ENCODE measurements at regions not wholly inside any gene's neighbourhood (a gene's known extent, or its start where the extent isn't known, plus 50 kb on each side); places are given as distances from the start of the nearest gene placed in this dataset.

DNA sequence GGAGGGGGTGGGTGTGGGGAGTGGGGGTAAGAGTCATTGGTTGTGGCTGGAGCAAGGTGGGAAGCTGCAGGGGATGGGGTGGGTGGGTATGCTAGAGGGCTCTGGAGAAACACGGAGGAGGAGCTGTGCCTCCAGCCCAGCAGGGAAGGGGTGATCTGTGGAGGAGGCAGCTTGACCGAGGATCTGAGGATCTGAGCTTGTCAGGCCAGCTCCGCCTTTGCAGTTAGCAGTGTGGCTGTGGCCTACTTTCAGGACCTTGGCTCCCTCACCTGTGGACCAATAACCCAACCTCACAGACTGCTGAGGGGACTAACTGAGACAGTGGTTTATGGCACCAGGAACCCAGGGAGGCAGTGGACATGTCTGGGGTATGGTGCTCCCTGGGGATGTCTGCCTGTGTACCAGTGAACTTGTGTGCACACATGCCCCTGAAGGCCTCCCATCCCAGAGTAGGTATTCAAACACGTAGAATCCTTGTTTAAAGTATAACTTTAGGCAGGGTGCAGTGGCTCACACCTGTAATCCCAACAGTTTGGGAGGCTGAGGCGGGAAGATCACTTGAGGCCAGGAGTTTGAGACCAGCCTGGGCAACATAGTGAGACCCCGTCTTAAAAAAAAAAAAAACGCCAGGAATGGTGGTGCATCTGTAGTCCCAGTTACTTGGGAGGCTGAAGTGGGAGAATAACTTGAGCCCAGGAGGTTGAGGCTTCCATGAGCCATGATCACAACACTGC is 52.5 kb upstream of the LINGO1 start:
- Mint-ChIP-seq H3K36me3 (ENCODE audit: low read depth) (no peaks in the 10 kb centered on the region), H3K9me3 (no peaks in the 10 kb centered on the region), H3K27me3 (peaks cover 6% of the 10 kb centered on the region), H3K27ac (no peak overlapping the region), H3K4me1 (peaks cover 4% of the 10 kb centered on the region), H3K4me3 (no peak overlapping the region)
- DNase-seq: no peak
- POLR2A ChIA-PET: no interaction called here
- CTCF ChIA-PET: no interaction called here

DNA sequence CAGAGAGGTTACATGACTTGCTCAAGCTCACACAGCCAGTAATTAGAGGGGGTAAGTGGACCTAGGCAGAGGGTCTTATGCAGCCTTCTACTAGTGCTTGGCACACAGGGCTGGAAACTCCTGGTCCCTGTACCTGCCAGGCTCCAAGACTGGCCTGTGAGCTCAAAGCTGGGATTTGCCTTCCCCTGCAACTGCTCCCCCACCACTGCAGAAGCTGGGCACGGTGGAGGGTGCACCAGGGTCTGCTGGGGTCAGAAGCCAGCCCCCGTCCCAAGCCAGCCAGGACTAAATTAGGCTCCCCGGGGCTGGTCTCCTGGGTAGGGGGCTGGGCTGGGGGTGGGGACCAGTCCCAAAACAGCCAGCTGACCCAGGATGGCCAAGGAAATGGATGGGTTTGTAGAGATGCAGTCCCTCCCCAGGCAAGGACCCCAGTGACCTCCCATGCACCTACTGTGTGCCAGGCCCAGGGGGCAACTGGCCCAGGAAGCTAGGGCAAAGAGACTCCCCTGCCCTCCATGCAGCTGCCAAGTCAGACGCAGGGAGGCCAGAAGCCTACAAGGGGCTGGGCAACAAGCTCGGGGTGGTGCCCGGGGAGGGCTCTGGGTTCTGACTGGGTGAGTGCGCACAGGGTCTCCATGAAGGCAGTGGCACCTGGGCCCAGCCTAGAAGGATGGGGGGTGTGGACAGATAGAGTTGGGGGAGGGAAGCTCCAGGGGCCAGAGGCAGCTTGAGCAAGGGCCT is 51.8 kb upstream of the LINGO1 start:
- Mint-ChIP-seq H3K4me1 (peaks cover 2% of the 10 kb centered on the region), H3K27ac (no peak overlapping the region), H3K9me3 (no peaks in the 10 kb centered on the region), H3K36me3 (ENCODE audit: low read depth) (no peaks in the 10 kb centered on the region), H3K27me3 (peaks cover 6% of the 10 kb centered on the region), H3K4me3 (no peak overlapping the region)
- CTCF ChIA-PET: no interaction called here
- DNase-seq: no peak
- POLR2A ChIA-PET: no interaction called here

DNA sequence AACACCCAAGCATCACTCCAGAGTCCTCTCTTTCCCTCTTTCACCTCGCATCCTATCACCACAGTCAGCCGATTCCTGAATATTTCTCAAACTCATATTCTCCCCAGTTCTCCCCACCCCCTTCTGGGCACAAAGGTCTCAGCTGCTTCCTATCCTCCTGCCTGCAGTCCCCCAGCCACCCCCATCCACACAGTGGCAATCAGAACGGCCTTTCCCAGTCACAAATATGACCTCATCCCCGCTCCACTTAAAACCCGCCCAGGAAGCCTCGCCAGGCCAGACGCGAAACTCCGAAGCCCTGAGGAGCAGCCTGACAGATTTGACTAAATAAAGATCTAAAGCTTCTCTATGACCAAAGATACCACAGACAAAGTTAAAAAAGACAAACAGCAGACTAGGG is 49.9 kb upstream of the LINGO1 start:
- Mint-ChIP-seq H3K27ac (no peak overlapping the region), H3K4me1 (no peaks in the 10 kb centered on the region), H3K4me3 (no peak overlapping the region)

More for the DNA sequence above, 49.9 kb upstream of the LINGO1 start:
- POLR2A ChIA-PET: no interaction called here
- CTCF ChIA-PET: no interaction called here
- H3K9me3 Mint-ChIP-seq: no peaks in the 10 kb centered on the region
- DNase-seq: no peak
- no peaks in the 10 kb centered on the region for H3K36me3 Mint-ChIP-seq (ENCODE audit: low read depth)
- H3K27me3 Mint-ChIP-seq: peaks cover 6% of the 10 kb centered on the region

All from activated CD4-positive, alpha-beta T cell treated with anti-CD3 and anti-CD28 coated beads, Interleukin-2, amount 10 ng/mL, durations not matched to agents 7 days and 5 days (primary cell).